Nucleus accumbens (tissue), 56 donors: ENCODE measurements at regions not wholly inside any gene's neighbourhood (a gene's known extent, or its start where the extent isn't known, plus 50 kb on each side); places are given as distances from the start of the nearest gene placed in this dataset.

Experiments used
- DNase-seq, 56 donors: peaks; one replicate each; lab custom pipeline; 2025; lab: John Stamatoyannopoulos, UW

DNA sequence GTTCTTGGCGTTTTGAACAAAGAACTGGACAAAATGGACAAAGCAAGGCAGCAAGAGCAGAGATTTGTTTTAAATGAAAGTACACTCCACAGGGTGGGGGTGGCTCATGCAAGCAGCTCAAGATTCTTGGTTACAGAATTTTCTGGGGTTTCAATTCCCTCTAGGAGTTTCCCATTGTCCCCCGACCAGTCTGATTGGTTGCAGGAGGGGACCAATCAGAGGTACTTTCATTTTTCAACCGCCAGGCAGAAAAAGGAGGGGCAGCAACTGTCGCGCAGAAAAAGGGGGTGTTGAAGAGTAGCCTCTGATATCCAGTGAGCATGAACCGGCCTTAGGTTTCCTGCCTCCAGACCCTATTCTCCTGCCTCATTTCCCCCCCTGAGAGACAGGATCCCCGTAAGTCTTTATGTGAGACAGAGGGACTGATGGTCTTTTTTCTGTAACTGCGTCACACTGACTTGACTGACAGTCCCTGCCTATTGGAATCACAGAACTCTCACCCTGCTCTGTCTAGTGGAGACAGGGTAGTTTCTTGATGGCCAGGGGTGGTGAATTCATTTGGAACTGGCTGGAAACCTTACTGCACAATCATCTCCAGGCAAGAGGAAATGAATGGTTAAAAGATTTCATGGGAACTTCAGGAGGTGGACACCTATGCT, 59.4 kb upstream of the ALOX12 start:
- peak in 39 of 56 donors; percentile 6 to 63 (median 26) for DNase-seq

GRCh38 chr17:6938637-6939036, 57.2 kb upstream of the ALOX12 start:
- DNase-seq, result no peak

- DNase-seq, result peak in 20 of 56 donors; percentile 0 to 37 (median 5)
Measured at GRCh38 chr17:6940186-6940649, 55.6 kb upstream of the ALOX12 start.

- no peak for DNase-seq
Measured at GRCh38 chr17:6941989-6942388, 53.9 kb upstream of the ALOX12 start.

- DNase-seq, result no peak
Measured at GRCh38 chr17:6943406-6943805, 52.4 kb upstream of the ALOX12 start.
